WTC11 (cell line): ENCODE measurements at regions not wholly inside any gene's neighbourhood (a gene's known extent, or its start where the extent isn't known, plus 50 kb on each side); places are given as distances from the start of the nearest gene placed in this dataset.

Experiments used
- ATAC-seq: fragments of 200-7000 bp; cut with Tn5 transposase; 2 replicates; pipeline ENCODE4 v1.10.0; 2021; ENCODE audit warnings: mild to moderate bottlenecking, moderate library complexity
- CTCF ChIA-PET: fragments of 300-600 bp; sonication (Branson Sonifier 250); formaldehyde crosslinking; loops from one replicate; lab custom pipeline; 2021; ENCODE audit warnings: antibody characterized with exemption; lab: Charles Lee
- POLR2A ChIA-PET: fragments of 350-600 bp; sonication (Branson Sonifier 250); formaldehyde crosslinking; loops from one replicate; lab custom pipeline; 2021; ENCODE audit warnings: antibody characterized with exemption; lab: Charles Lee
- DNase-seq: peaks from one replicate; pipeline ENCODE4 v3.0.0; 2021; ENCODE audit warnings: low spot score
- H3K27ac Mint-ChIP-seq: 2 replicates; pipeline ENCODE4 v1.8.0; 2021; ENCODE audit warnings: mixed read lengths
- H3K27me3 Mint-ChIP-seq: 2 replicates; pipeline ENCODE4 v1.8.0; 2021; ENCODE audit warnings: low read depth, mild to moderate bottlenecking, moderate library complexity, mixed read lengths
- H3K36me3 Mint-ChIP-seq: 2 replicates; pipeline ENCODE4 v1.8.0; 2021; ENCODE audit warnings: mixed read lengths
- H3K4me1 Mint-ChIP-seq: 2 replicates; pipeline ENCODE4 v1.8.0; 2022; ENCODE audit warnings: mixed read lengths
- H3K4me3 Mint-ChIP-seq: 2 replicates; pipeline ENCODE4 v1.8.0; 2021; ENCODE audit warnings: mild to moderate bottlenecking, moderate library complexity, mixed read lengths
- H3K9me3 Mint-ChIP-seq: 2 replicates; pipeline ENCODE4 v1.8.0; 2021; ENCODE audit warnings: mixed read lengths
- CTCF ChIP-seq: fragments of 200-600 bp; IDR thresholded peaks from 2 replicates; pipeline ENCODE4 v1.8.0; 2022; ENCODE audit warnings: antibody characterized with exemption
- ELF4 ChIP-seq: sonication (generic); formaldehyde crosslinking; IDR thresholded peaks from 2 replicates; pipeline ENCODE4 v1.8.1; 2022; ENCODE audit warnings: low read depth, mild to moderate bottlenecking, moderate library complexity, missing genetic modification reagents
- HMGA2 ChIP-seq: fragments of 250-450 bp; sonication (Bioruptor Pico); IDR thresholded peaks from 2 replicates; pipeline ENCODE4 v1.4.0; 2021; ENCODE audit warnings: mild to moderate bottlenecking, moderate library complexity
- IRF1 ChIP-seq: sonication (generic); formaldehyde crosslinking; IDR thresholded peaks from 2 replicates; pipeline ENCODE4 v1.8.0; 2023; ENCODE audit warnings: missing genetic modification reagents
- MAX ChIP-seq: sonication (generic); formaldehyde crosslinking; IDR thresholded peaks from 2 replicates; pipeline ENCODE4 v1.8.0; 2022; ENCODE audit warnings: mild to moderate bottlenecking, missing genetic modification reagents
- MYBL2 ChIP-seq: sonication (generic); formaldehyde crosslinking; IDR thresholded peaks from 2 replicates; pipeline ENCODE4 v1.8.1; 2023; ENCODE audit warnings: mild to moderate bottlenecking, moderate library complexity, missing genetic modification reagents
- NFATC4 ChIP-seq: fragments of 250-450 bp; sonication (Bioruptor Pico); IDR thresholded peaks from 2 replicates; pipeline ENCODE4 v1.9.0; 2021; ENCODE audit warnings: mild to moderate bottlenecking
- NR1H2 ChIP-seq: sonication (generic); formaldehyde crosslinking; IDR thresholded peaks from 2 replicates; pipeline ENCODE4 v1.9.0; 2021; ENCODE audit warnings: mild to moderate bottlenecking, moderate library complexity, missing genetic modification reagents
- PRRX2 ChIP-seq: fragments of 250-450 bp; sonication (Bioruptor Pico); IDR thresholded peaks from 2 replicates; pipeline ENCODE4 v1.8.0; 2021; ENCODE audit warnings: mild to moderate bottlenecking
- RORB ChIP-seq: fragments of 250-450 bp; sonication (Bioruptor Pico); IDR thresholded peaks from 2 replicates; pipeline ENCODE4 v1.9.0; 2021; ENCODE audit warnings: mild to moderate bottlenecking
- TCF7 ChIP-seq: sonication (generic); formaldehyde crosslinking; IDR thresholded peaks from 2 replicates; pipeline ENCODE4 v1.8.0; 2022; ENCODE audit warnings: mild to moderate bottlenecking, low read depth, missing genetic modification reagents, moderate library complexity
- TEAD4 ChIP-seq: sonication (generic); formaldehyde crosslinking; IDR thresholded peaks from 2 replicates; pipeline ENCODE4 v1.8.0; 2022; ENCODE audit warnings: mild to moderate bottlenecking, missing genetic modification reagents
- ZNF281 ChIP-seq: sonication (generic); formaldehyde crosslinking; IDR thresholded peaks from 2 replicates; pipeline ENCODE4 v1.8.0; 2023; ENCODE audit warnings: mild to moderate bottlenecking, missing genetic modification reagents
- ZNF317 ChIP-seq: sonication (generic); formaldehyde crosslinking; IDR thresholded peaks from 2 replicates; pipeline ENCODE4 v1.8.1; 2023; ENCODE audit warnings: low read depth, mild to moderate bottlenecking, moderate library complexity, missing genetic modification reagents, borderline replicate concordance
- ZNF425 ChIP-seq: fragments of 250-450 bp; sonication (Bioruptor Pico); conservative IDR thresholded peaks from 2 replicates; pipeline ENCODE4 v1.9.0; 2021; ENCODE audit warnings: mild to moderate bottlenecking
- TF ChIP-seq, protein P1 (sequence below): sonication (generic); formaldehyde crosslinking; IDR thresholded peaks from 2 replicates; pipeline ENCODE4 v1.8.0; 2022; ENCODE audit warnings: mild to moderate bottlenecking, missing genetic modification reagents
- TF ChIP-seq, protein P2 (sequence below): fragments of 250-450 bp; sonication (Bioruptor Pico); IDR thresholded peaks from 2 replicates; pipeline ENCODE4 v1.9.0; 2021; ENCODE audit warnings: mild to moderate bottlenecking
- TF ChIP-seq, protein P3 (sequence below): sonication (generic); formaldehyde crosslinking; IDR thresholded peaks from 2 replicates; pipeline ENCODE4 v1.8.1; 2022; ENCODE audit warnings: missing genetic modification reagents, borderline replicate concordance

- no peak for TF ChIP-seq ZNF425 (CRISPR knock-in tag)
- no peak for TF ChIP-seq IRF1 (CRISPR knock-in tag)
- TF ChIP-seq MAX (CRISPR knock-in tag): no peak
- TF ChIP-seq PRRX2: no peak
- no peak for TF ChIP-seq NR1H2 (CRISPR knock-in tag)
- no peak for TF ChIP-seq MYBL2 (CRISPR knock-in tag)
Observed at GRCh38 chr4:19657856-19658255, 593.8 kb upstream of the SLIT2 start (continued).

DNA sequence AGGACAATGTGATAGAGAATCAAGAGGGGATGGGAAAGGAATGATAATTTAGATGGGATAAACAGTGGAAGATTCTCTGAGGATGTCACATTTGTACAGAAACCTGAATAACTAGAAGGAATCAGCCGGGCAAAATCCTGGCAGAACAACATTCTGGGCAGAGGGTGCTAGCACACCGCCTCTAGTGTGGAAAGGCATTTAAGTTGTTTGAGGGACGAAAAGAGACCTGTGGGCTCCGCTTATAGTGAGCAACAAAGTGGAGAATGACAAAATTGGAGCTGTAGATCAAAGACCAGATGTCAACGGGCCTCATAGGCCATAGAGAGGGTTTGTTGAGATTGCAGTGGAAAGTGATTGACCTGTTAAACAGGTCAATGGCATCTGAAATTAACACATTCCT is 596.0 kb upstream of the SLIT2 start:
- Mint-ChIP-seq H3K36me3 (no peaks in the 10 kb centered on the region), H3K9me3 (no peaks in the 10 kb centered on the region), H3K27ac (no peak overlapping the region), H3K27me3 (no peaks in the 10 kb centered on the region), H3K4me1 (no peaks in the 10 kb centered on the region), H3K4me3 (no peak overlapping the region)
- TF ChIP-seq CTCF (no peak), TCF7 (no peak), RORB (CRISPR knock-in tag) (no peak), MYBL2 (CRISPR knock-in tag) (no peak), NFATC4 (CRISPR knock-in tag) (no peak)
- TF ChIP-seq, protein P1, sequence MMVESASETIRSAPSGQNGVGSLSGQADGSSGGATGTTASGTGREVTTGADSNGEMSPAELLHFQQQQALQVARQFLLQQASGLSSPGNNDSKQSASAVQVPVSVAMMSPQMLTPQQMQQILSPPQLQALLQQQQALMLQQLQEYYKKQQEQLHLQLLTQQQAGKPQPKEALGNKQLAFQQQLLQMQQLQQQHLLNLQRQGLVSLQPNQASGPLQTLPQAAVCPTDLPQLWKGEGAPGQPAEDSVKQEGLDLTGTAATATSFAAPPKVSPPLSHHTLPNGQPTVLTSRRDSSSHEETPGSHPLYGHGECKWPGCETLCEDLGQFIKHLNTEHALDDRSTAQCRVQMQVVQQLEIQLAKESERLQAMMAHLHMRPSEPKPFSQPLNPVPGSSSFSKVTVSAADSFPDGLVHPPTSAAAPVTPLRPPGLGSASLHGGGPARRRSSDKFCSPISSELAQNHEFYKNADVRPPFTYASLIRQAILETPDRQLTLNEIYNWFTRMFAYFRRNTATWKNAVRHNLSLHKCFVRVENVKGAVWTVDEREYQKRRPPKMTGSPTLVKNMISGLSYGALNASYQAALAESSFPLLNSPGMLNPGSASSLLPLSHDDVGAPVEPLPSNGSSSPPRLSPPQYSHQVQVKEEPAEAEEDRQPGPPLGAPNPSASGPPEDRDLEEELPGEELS: no peak
- POLR2A ChIA-PET: no interaction called here
- DNase-seq (no peak), ATAC-seq (no peak)
- CTCF ChIA-PET: no interaction called here

GRCh38 chr4:19650903-19651864 is 600.5 kb upstream of the SLIT2 start:
- no peaks in the 10 kb centered on the region for H3K36me3 Mint-ChIP-seq
- DNase-seq (no peak), ATAC-seq (no peak)
- no peak overlapping the region for H3K4me3 Mint-ChIP-seq
- H3K4me1 Mint-ChIP-seq: no peaks in the 10 kb centered on the region
- POLR2A ChIA-PET: no interaction called here
- H3K27ac Mint-ChIP-seq: no peak overlapping the region
- CTCF ChIA-PET: no interaction called here
- peaks cover 11% of the 10 kb centered on the region for H3K9me3 Mint-ChIP-seq
- no peaks in the 10 kb centered on the region for H3K27me3 Mint-ChIP-seq
- TF ChIP-seq ELF4 (no peak), ZNF281 (no peak), MYBL2 (CRISPR knock-in tag) (no peak), ZNF317 (no peak), TEAD4 (CRISPR knock-in tag) (no peak), HMGA2 (CRISPR knock-in tag) (no peak)
- TF ChIP-seq, protein P2, sequence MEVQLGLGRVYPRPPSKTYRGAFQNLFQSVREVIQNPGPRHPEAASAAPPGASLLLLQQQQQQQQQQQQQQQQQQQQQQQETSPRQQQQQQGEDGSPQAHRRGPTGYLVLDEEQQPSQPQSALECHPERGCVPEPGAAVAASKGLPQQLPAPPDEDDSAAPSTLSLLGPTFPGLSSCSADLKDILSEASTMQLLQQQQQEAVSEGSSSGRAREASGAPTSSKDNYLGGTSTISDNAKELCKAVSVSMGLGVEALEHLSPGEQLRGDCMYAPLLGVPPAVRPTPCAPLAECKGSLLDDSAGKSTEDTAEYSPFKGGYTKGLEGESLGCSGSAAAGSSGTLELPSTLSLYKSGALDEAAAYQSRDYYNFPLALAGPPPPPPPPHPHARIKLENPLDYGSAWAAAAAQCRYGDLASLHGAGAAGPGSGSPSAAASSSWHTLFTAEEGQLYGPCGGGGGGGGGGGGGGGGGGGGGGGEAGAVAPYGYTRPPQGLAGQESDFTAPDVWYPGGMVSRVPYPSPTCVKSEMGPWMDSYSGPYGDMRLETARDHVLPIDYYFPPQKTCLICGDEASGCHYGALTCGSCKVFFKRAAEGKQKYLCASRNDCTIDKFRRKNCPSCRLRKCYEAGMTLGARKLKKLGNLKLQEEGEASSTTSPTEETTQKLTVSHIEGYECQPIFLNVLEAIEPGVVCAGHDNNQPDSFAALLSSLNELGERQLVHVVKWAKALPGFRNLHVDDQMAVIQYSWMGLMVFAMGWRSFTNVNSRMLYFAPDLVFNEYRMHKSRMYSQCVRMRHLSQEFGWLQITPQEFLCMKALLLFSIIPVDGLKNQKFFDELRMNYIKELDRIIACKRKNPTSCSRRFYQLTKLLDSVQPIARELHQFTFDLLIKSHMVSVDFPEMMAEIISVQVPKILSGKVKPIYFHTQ: no peak
- TF ChIP-seq, protein P3, sequence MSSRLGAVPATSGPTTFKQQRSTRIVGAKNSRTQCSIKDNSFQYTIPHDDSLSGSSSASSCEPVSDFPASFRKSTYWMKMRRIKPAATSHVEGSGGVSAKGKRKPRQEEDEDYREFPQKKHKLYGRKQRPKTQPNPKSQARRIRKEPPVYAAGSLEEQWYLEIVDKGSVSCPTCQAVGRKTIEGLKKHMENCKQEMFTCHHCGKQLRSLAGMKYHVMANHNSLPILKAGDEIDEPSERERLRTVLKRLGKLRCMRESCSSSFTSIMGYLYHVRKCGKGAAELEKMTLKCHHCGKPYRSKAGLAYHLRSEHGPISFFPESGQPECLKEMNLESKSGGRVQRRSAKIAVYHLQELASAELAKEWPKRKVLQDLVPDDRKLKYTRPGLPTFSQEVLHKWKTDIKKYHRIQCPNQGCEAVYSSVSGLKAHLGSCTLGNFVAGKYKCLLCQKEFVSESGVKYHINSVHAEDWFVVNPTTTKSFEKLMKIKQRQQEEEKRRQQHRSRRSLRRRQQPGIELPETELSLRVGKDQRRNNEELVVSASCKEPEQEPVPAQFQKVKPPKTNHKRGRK: no peak
